G401 (cell line): ENCODE measurements at regions not wholly inside any gene's neighbourhood (a gene's known extent, or its start where the extent isn't known, plus 50 kb on each side); places are given as distances from the start of the nearest gene placed in this dataset.

ENCODE experiments used
- DNase-seq: peaks from one replicate; pipeline ENCODE4 v3.0.0-alpha.2; 2015; ENCODE audit warnings: low spot score
- in situ Hi-C: cut with HindIII; loops from 2 replicates; pipeline ENCODE4 v1.10.0; 2016; ENCODE audit warnings: low sequenced_read_pairs, mixed read lengths

DNA sequence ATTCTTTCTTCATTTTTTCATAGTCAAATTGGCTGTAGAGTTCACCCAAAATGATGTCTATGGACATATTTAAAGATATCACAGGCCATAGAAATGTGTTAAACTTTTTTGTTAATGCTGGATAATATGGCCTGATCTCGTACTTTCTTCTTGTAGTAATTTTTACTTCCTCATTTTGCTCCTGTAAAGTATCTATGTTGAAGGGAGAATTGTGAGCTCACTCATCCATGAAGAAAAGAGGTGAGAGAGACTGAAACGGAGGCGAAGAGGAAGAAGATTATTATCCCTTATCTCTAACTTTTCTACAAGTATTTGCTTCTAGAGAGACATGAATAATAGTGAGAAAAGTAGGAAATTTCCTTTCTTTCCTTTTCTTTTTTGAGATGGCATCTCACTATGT is 613.8 kb upstream of the TBL1XR1 start:
- no peak for DNase-seq
- in situ Hi-C loops, result no loop called here

DNA sequence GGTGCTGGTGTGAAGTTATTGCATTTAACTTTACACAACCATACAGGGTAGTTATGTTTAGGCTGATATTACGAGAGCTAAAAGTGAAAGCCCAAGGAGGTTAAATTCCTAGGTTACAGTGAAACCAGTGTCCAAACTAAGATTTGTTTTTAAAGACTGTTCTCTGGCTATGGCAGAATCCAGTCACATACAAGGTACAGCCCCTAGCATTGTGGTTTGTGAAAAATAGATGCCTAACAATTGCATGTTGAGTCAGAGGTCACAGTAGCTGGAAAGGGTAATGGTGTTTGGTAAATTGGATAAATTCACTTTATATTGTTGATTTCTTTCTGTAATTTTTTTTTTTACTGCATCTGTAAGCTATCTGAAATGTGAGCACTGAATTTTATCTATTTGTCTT is 614.6 kb upstream of the TBL1XR1 start:
- DNase-seq, result no peak
- in situ Hi-C loops, result no loop called here

DNA sequence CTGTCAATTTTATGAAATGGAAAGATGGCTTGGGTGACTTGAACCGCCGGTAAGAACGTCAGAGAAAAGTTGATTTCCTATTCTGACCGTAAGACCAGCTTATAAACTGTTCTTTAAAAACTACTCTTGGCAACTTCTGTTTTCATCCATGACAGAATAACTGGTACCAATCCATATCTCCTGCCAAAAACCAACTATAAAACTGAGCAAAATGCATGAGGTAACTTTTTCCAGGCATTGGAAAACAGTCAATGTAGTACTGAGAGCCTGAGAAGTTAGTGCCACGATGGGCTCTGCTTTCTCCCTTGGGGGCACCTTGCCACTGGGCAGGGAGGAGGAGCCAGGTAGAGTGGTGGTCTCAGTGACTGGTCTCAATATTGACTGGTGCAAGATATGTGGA is 615.2 kb upstream of the TBL1XR1 start:
- DNase-seq, result no peak
- in situ Hi-C loops, result no loop called here

DNA sequence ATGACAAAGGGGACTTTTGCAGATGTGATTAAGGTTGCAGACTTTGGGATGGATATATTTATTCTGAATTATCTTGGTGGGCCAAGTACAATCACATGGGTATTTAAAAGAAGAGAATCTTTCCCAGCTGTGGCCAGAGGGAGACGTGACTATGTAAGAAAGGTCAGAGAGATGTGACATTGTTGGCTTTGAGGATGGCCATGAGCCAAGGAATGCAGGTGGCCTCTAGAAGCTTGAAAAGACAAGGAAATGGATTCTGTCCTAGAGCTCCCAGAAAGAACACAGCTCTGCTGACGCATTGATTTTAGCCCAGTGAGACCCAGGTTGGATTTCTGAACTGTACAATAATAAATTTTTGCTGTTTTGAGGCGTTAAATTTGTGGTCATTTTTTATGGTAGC is 616.0 kb upstream of the TBL1XR1 start:
- DNase-seq, result peak; percentile 20
- in situ Hi-C loops, result no loop called here

DNA sequence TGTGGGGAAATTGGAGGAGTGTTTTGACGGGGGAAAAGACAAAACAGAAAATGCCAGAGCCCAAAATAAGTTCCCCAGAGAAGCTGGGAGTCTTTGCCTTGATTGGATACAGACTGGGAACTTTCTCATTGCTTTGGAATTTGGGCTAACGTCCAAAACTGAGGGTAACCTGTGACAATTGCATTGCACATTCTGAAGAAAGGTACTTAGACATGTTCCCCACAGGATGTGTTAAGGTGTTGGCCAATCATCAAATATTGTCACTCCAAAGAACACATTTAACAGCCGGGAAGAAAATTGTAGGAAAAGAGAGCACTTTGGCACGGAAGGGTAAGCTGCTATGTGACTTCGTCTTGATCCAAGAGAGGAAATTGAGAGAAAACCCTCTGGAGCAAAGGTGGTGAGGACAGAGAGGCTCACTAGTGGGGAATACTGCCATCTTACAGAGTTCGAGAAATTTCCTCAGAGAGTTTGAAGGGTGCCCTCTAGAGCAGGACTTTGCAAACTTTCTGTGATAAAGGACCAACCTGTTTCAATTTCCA is 619.5 kb upstream of the TBL1XR1 start:
- in situ Hi-C loops, result no loop called here
- DNase-seq, result no peak

DNA sequence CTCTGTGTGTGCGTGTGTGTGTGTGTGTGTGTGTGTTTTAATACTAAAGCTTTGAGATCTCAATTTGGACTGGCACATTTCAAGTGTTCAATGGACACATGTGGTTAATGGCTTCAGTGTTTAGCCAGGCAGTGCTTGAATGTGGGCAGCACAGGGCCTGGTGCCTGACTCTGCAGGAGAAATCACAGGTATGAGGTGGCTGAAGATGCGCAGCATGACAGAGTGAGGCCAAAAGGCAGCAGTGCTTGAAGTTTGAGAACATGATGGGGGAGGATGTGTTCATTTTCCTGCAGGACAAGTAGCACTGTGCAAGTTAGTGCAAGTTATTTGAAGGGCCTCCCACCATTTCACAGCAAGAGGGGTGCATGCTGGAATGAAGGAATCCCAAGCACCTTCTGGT is 620.5 kb upstream of the TBL1XR1 start:
- in situ Hi-C loops, result no loop called here
- DNase-seq, result no peak

DNA sequence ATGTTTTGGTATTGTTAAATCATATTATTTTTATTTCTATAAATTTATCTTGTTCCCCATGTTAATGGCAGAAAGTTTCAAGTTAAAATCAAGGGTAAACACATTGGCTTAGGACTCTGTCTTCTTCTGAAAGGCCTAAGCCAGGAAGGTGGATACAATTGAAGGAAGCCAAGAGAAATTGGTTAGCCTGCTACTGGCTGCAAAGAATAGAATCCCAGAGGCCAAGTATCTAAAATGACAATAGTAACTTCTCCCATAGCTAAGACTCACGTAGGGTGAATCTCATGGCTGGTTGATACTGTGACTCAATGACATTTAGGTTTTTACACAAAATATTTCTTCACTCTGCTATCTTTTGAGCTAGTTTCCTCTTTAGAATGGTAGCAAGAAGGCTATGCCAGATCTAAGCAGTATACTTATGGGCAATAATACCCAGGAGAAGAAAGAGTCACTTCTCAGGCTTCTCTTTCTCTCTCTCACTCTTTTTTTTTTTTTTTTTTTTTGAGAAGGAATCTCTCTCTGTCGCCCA is 621.5 kb upstream of the TBL1XR1 start:
- in situ Hi-C loops, result no loop called here
- no peak for DNase-seq

DNA sequence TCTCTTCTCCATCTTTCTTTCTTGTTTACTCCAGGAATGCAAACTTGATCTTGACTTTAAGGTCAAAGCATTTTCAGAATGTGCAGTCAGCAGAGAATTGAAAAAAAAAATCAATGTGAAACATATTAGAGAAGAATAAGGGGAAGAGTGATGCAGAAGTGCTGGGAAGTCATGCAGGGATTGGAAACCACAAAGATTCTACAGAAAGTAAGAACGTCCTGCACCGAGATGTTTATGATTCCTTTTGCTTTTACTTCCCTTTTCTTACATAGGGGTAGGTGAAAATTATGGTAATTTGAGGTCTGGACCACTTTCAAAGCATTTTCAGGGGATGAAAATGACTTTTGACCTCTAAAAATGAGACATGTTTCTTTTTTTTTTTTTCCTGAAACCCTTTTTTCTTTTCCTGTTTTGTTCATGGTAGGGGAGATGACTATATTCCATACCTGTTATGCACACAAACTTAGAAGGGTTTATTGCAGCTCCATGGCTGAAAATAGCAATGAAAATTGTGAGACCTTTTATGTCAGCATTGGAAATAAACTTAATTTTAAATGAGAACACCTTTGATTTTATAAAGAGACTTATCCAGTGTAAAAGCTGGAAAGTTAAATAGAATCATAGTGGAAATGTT is 623.5 kb upstream of the TBL1XR1 start:
- no peak for DNase-seq
- in situ Hi-C loops, result no loop called here

DNA sequence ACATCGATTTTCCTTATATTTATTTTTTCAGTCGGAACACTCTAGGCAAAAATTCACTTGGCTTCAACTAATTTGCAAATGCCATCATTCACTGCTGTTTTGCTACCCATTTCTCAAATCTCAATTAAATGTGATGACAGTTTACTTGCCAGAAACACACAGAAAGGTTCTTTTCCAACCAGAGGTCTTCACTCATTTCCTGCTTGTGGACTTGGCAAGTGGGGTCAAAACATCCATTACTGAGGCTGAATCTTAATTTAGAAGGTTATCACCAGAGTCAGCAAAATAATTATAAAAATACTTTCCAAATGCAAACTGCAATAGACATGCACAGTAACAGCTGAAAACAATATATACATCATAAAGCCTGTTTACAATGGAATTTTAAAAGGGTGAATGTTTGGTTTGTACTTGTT is 625.4 kb upstream of the TBL1XR1 start:
- DNase-seq, result no peak
- in situ Hi-C loops, result no loop called here

DNA sequence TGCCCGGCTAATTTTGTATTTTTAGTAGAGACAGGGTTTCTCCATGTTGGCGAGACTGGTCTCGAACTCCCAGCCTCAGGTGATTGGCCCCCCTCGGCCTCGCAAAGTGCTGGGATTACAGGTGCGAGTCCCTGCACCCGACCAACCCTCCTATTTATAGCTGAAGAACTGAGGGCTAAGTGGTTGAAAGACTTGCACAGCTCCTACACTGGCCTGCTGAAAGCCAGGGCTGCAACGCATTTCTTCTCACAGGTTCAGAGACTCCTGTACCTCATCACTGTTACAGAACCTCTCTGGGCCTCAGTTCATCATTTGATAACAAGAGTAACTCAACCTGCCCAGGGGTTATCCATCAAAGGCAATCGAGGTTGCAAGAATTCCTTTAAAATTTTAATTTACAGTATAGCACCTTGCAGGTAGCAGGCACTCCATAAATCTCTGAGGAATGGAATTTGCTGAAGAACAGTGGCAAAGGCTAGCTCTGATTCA is 626.5 kb upstream of the TBL1XR1 start:
- no peak for DNase-seq
- in situ Hi-C loops, result no loop called here

DNA sequence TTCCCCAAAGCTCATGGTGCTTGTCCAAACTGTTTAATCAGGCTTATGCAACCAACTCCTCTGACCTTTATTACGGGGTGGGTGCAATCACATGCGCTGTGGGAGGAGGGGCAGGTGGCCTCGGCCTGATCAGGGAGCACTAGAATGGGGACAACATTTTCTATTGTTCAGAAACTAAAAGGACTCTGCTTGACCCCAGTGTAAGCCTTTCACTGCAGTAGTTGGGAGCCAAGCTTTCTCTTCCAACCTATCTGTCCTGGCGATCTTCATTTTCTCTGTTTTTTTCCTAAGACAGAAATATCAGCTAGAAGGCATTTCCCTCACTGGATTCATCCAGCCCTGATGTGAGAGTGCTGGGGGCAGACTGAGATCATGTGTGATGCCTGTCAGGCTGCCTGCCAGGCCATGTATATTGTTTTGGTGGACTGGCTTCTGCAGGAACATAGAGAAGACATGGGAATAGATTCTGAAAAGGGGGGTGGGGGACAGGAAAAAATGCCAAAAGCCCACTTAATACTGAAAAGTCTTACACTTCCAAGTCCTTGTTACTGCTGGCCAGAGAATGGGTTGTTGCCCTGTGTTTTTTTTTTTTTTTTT is 627.0 kb upstream of the TBL1XR1 start:
- DNase-seq, result peak; percentile 19
- in situ Hi-C loops, result no loop called here

DNA sequence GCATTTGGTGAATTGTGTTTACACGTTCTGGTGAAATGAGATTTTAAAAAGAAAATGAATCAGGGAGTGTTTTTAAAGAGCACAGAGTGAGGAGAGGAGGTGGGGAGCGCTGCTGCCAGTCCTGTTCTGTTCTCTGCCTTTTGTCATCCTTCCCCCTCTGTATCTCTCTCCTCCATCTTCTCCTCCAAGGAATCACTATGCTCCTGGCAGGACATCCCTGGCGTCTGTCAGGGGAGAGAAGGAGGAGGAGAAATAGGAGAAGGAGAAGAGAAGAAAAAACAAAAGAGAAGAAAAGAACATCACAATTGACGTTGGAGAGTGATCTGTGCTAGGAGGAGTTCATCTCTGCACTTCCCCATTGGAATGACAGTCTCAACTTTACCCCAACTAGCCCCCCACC is 627.6 kb upstream of the TBL1XR1 start:
- no peak for DNase-seq
- in situ Hi-C loops, result no loop called here

DNA sequence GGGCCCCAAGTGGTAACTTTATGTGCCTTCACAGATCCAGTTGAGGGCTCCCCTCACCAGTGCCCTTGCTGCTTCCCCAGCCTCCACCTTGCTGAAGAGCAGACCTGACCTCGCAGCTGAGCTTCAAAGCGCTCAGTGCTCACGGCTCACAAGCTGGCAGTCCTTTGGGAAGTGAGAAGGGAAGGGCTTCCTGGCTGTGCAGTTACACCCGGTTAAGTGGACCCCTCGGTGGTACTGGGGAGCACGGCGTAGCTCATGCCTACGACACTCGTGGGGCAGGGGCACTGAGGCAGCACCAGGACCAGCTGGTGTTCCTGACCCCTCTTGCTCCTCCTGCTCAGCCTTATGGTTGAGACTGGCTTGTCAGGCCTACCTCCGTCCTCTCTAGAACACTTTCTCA is 629.0 kb upstream of the TBL1XR1 start:
- DNase-seq, result no peak
- in situ Hi-C loops, result no loop called here

DNA sequence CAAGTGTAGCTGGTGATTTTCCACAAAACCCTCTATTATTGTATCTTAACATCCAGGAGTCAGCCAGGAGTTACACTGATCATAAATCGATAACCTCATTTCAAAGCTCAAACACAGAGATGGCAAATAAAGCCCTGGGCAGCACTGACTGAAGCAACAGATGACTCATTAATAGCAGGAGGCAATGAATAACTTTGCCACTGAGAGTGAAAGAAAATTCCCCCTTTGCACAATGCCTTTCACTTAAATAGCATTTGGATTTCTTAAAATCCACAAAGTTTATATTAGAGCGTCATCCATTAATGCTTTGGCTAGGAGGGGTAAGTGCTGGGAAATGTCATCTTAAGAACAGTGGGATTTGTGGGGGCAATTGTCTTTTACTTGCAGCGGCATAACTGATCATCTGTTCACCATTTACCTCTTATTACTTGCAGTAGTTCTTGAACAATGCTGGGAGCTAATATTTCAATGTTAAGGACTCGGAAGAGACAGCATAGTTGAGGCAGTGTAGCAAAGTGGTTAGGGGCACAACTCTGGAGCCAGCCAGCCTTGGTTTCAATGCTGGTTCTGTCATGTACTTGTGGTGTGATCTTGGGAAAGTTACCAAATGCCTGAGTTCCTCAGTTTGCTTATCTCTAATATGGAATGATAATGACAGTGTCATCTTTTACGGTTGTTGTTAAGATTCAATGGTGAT is 630.4 kb upstream of the TBL1XR1 start:
- in situ Hi-C loops, result no loop called here
- DNase-seq, result no peak

DNA sequence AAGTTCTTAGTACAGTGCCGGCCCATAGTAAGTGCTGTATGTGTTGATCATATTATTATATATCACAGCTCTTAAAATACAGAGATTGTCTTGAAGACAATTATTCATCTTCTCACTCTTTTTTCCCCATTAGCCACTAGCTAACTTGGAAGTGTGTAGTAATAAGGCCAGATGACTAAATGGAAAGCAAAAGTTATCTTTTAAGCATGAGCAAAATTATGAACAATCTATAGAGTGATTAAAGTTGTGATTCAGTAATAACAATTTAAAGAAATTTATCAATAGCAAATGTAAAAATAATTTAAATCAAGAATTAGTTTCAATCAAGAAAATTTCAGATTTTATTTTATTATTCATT is 630.9 kb upstream of the TBL1XR1 start:
- no peak for DNase-seq
- in situ Hi-C loops, result no loop called here

DNA sequence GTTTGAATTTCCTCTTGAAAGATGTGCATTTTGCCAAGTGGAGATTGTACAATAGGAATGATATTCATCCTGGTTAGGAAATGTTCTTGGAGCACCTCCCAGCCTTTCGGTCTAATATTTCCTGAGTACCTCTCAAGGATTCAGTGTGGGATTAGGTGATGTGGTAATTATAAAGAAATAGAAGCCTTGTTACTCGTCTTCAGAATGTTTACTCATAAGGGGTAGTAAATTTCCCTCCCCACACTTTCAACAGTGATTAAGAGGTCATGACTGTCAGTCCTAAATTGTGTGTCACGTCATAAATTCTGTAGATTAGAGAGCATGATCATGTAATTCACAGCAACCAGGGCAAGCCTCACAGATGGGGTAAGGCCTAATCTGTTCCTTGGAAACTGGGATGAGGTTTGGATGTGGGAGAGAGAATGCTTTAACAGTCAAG is 633.1 kb upstream of the TBL1XR1 start:
- in situ Hi-C loops, result no loop called here
- peak; percentile 86 for DNase-seq

DNA sequence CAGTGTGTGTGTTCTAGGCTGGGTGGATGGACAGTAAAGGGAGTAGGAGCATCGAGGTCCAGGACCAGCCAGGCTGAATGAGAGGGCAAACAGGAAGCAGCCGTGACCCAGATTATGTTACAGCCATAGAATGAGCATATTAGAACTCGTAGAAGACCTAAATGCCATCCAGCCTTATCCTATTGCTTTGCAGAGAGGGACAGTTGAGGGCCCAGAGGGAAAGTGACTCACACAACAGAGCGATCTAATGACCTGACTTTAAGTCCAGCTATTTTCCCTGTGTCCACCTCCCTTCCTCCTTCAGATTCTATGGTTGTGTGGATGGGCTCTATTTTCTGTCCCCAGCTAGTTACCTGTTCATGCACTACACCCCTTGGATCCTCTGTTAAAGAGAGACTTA is 634.1 kb upstream of the TBL1XR1 start:
- in situ Hi-C loops, result no loop called here
- DNase-seq, result peak; percentile 24

DNA sequence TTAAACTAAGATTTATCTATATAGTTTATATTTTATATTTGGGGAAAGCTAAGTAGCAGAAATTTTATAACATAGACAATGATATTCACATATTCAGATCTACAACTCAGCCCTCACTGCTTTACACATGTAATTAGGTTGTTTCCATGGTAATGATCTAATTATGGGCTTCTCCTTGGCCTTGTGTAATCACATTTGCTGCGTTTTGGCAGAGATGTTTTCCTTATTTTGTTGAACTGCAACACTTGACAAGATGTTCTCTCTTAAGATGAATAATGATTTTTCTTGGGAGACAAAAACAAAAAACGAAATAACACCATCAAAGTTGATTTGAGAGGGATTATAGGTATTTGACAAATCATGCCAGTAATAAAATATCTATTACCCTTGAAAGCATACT is 635.6 kb upstream of the TBL1XR1 start:
- DNase-seq, result peak; percentile 93
- in situ Hi-C loops, result no loop called here

DNA sequence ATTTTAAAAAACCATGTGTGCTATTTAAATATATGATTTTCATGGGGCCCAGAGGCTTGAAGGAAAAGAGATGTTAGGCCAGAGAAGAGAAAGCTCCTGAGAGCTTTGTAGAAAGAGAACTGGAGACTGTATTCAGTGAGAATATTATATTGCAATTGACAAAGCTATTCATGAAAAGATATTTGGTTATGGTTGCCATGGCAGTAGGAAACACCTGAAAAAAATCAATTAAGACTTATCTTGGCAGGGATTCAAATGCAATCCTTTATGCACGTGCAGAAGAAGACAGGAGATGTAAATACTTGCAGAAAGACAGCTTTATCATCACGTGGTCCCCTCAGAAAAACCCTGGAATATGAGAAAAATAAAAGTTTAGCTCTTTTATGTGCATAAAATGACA is 636.0 kb upstream of the TBL1XR1 start:
- in situ Hi-C loops, result no loop called here
- DNase-seq, result no peak

DNA sequence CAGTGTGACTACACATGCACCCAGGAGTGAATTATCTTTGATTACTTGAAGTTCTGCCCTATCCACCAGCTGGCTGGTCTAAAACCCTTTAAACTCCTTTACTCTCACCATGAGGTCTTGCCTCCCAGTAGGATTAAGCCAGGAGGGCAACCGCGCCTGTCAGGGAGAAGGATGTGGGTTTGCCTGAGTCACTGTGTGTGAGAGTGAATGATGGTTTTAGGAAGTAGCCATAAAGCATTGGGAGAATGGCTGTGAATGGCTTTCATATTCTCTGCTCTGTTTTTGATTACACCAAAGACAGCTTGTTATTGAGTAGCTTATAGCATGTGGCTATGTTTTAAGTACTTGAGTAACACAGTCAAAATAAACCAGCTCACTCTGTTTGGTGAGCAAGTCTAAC is 637.7 kb upstream of the TBL1XR1 start:
- in situ Hi-C loops, result no loop called here
- DNase-seq, result no peak
